Sigmoid colon (tissue), 6 donors: ENCODE measurements at regions not wholly inside any gene's neighbourhood (a gene's known extent, or its start where the extent isn't known, plus 50 kb on each side); places are given as distances from the start of the nearest gene placed in this dataset.

ENCODE experiments used
- DNase-seq: peaks from one replicate; pipeline ENCODE4 v3.0.0-alpha.2; 2019
- H3K27ac ChIP-seq, 4 donors: fragments of 200-600 bp; sonication (generic); one replicate each; pipeline ENCODE4 v1.5.1; 2016 to 2019; ENCODE audit warnings: mild to moderate bottlenecking in 1 of 4
- H3K27me3 ChIP-seq, 3 donors: fragments of 200-600 bp; sonication (generic); one replicate each; pipeline ENCODE4 v1.5.1; 2019; ENCODE audit warnings: mild to moderate bottlenecking in 1 of 3
- H3K36me3 ChIP-seq, 4 donors: fragments of 200-600 bp; sonication (generic); one replicate each; pipeline ENCODE4 v1.5.1; 2016 to 2019
- H3K4me1 ChIP-seq, 4 donors: fragments of 200-600 bp; sonication (generic); one replicate each; pipeline ENCODE4 v1.5.1; 2017 to 2019
- H3K4me3 ChIP-seq, 4 donors: fragments of 200-600 bp; sonication (generic); one replicate each; pipeline ENCODE4 v1.5.1; 2017 to 2019; ENCODE audit warnings: mild to moderate bottlenecking in 2 of 4, moderate library complexity in 1 of 4
- H3K9me3 ChIP-seq, 4 donors: fragments of 200-600 bp in 3 of 4; sonication (generic) in 3 of 4; one replicate each; pipeline versions ENCODE4 v1.5.1 to v1.6.1; 2013 to 2019
- CTCF ChIP-seq, 4 experiments: fragments of 450-650 bp in 3 of 4; fragments of 200-600 bp in 1 of 4; IDR thresholded peaks; one replicate each; pipeline ENCODE4 v1.5.1; 2016 to 2019; ENCODE audit warnings: antibody characterized with exemption in 4 of 4, mild to moderate bottlenecking in 3 of 4, moderate library complexity in 2 of 4
- EP300 ChIP-seq, 4 donors: sonication (generic); formaldehyde crosslinking; IDR thresholded peaks; one replicate each; pipeline ENCODE4 v1.6.1; 2017; ENCODE audit warnings: antibody characterized with exemption in 4 of 4
- POLR2A ChIP-seq, 2 donors: fragments of 450-650 bp; IDR thresholded peaks; one replicate each; pipeline ENCODE4 v1.6.1; 2016; ENCODE audit warnings: antibody characterized with exemption in 2 of 2, mild to moderate bottlenecking in 2 of 2, moderate library complexity in 2 of 2
- POLR2AphosphoS5 ChIP-seq, 4 donors: sonication (generic); formaldehyde crosslinking; IDR thresholded peaks; one replicate each; pipeline ENCODE4 v1.6.1; 2017; ENCODE audit warnings: antibody characterized with exemption in 4 of 4
- WGBS, 2 donors: extraction: QIAGEN DNeasy Blood & Tissue Kit; methylation state at CpG; one replicate each; pipeline ENCODE4 v1.1.7; 2013; 5-methylcytosine and 5-hydroxymethylcytosine counted together
- intact Hi-C: fragments of 100-400 bp; cut with DNase I; formaldehyde crosslinking; loops from one replicate; pipeline ENCODE4 v1.15.1; 2023
- donor health status: healthy with polysubstance abuse.
- donor health status: healthy.

- no peaks in the 10 kb centered on the region for H3K36me3 ChIP-seq
- intact Hi-C loops: no loop called here
- peaks cover 0 to 14% (median 10%) of the 10 kb centered on the region in 4 donors for H3K4me1 ChIP-seq
- no peak for TF ChIP-seq POLR2A (IDR thresholded peaks at IDR 0.05)
- no peak for TF ChIP-seq EP300 (IDR thresholded peaks at IDR 0.05)
- no peak for TF ChIP-seq POLR2AphosphoS5 (IDR thresholded peaks at IDR 0.05)
- no peak for TF ChIP-seq CTCF (IDR thresholded peaks at IDR 0.05)
- H3K4me3 ChIP-seq: no peak overlapping the region
- no peaks in the 10 kb centered on the region for H3K9me3 ChIP-seq
- no peak overlapping the region for H3K27ac ChIP-seq
- peaks cover 15 to 28% (median 19%) of the 10 kb centered on the region in 3 donors for H3K27me3 ChIP-seq
- DNase-seq: no peak
- 87 to 93% methylated on average over 7 of the region's 7 CpGs for WGBS, 2 donors
These were observed 137.6 kb upstream of the COL5A1 start for GRCh38 chr9:134504106-134504385.

GRCh38 chr9:134505032-134505431, 136.6 kb upstream of the COL5A1 start:
- Histone ChIP-seq H3K4me3 (no peak overlapping the region), H3K27me3 (peaks cover 15 to 28% (median 19%) of the 10 kb centered on the region in 3 donors), H3K36me3 (no peaks in the 10 kb centered on the region), H3K9me3 (no peaks in the 10 kb centered on the region), H3K4me1 (peaks cover 0 to 14% (median 10%) of the 10 kb centered on the region in 4 donors), H3K27ac (no peak overlapping the region)
- TF ChIP-seq CTCF (IDR thresholded peaks at IDR 0.05) (no peak), EP300 (IDR thresholded peaks at IDR 0.05) (no peak), POLR2A (IDR thresholded peaks at IDR 0.05) (no peak), POLR2AphosphoS5 (IDR thresholded peaks at IDR 0.05) (no peak)
- 80 to 81% methylated on average over 11 of the region's 11 CpGs for WGBS, 2 donors
- intact Hi-C loops: no loop called here
- DNase-seq: no peak

- WGBS, 2 donors: 53 to 60% methylated on average over 3 of the region's 3 CpGs
- Histone ChIP-seq H3K9me3 (no peaks in the 10 kb centered on the region), H3K4me1 (no peaks in the 10 kb centered on the region), H3K27ac (no peak overlapping the region), H3K36me3 (no peaks in the 10 kb centered on the region), H3K27me3 (no peaks in the 10 kb centered on the region), H3K4me3 (no peak overlapping the region)
- intact Hi-C loops: no loop called here
- DNase-seq: no peak
- TF ChIP-seq POLR2A (IDR thresholded peaks at IDR 0.05): no peak
- no peak for TF ChIP-seq EP300 (IDR thresholded peaks at IDR 0.05)
- TF ChIP-seq POLR2AphosphoS5 (IDR thresholded peaks at IDR 0.05): no peak
- no peak for TF ChIP-seq CTCF (IDR thresholded peaks at IDR 0.05)
These were observed 132.3 kb upstream of the COL5A1 start for GRCh38 chr9:134509281-134509680.

GRCh38 chr9:134509817-134510216, 131.8 kb upstream of the COL5A1 start:
- H3K4me1 ChIP-seq: no peaks in the 10 kb centered on the region
- H3K27ac ChIP-seq: no peak overlapping the region
- H3K9me3 ChIP-seq: no peaks in the 10 kb centered on the region
- H3K27me3 ChIP-seq: no peaks in the 10 kb centered on the region
- H3K4me3 ChIP-seq: no peak overlapping the region
- intact Hi-C loops: no loop called here
- WGBS, 2 donors: 83 to 94% methylated on average over 2 of the region's 2 CpGs
- TF ChIP-seq CTCF (IDR thresholded peaks at IDR 0.05): no peak
- TF ChIP-seq POLR2AphosphoS5 (IDR thresholded peaks at IDR 0.05): no peak
- no peak for TF ChIP-seq POLR2A (IDR thresholded peaks at IDR 0.05)
- TF ChIP-seq EP300 (IDR thresholded peaks at IDR 0.05): no peak
- DNase-seq: no peak
- no peaks in the 10 kb centered on the region for H3K36me3 ChIP-seq

- no peak for TF ChIP-seq POLR2AphosphoS5 (IDR thresholded peaks at IDR 0.05)
- H3K9me3 ChIP-seq: no peaks in the 10 kb centered on the region
- H3K4me1 ChIP-seq: no peaks in the 10 kb centered on the region
- H3K4me3 ChIP-seq: no peak overlapping the region
- 86 to 93% methylated on average over 8 of the region's 8 CpGs for whole genome bisulfite sequencing, 2 donors
- no peaks in the 10 kb centered on the region for H3K36me3 ChIP-seq
- no peak overlapping the region for H3K27ac ChIP-seq
- intact Hi-C loops: no loop called here
- DNase-seq: no peak
- H3K27me3 ChIP-seq: no peaks in the 10 kb centered on the region
These were observed 127.1 kb upstream of the COL5A1 start for GRCh38 chr9:134514503-134514902.
